ENCODE measurements at regions not wholly inside any gene's neighbourhood (a gene's known extent, or its start where the extent isn't known, plus 50 kb on each side); places are given as distances from the start of the nearest gene placed in this dataset.

DNA sequence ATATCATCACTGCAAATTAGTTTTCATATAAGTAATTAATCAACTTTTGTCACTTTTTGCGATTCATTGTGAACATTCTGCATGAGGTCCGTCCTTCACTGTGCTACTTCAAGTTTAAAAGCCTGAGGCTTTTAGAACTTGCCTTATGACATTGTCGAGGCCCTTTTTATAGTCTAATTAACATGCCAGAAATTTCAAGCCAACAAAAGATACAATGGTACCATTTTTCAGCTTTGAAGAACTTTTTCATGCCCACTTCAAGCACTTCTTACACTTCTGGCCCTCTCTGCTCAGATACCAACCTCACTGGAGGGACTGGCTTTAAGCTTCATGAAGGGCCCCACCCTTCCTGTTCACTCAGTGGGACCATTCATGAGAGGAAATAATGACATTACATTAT lies 323.1 kb downstream of the TPBG start:
- H3K27ac ChIP-seq (replicated peaks in 1 of 4) = no peak overlapping the region
- no peaks in the 10 kb centered on the region for H3K27me3 ChIP-seq
- H3K36me3 ChIP-seq = no peaks in the 10 kb centered on the region
- no peaks in the 10 kb centered on the region for H3K9me3 ChIP-seq
- H3K4me3 ChIP-seq = no peak overlapping the region
- WGBS = 91% methylated on average over 3 of the region's 3 CpGs
- H3K4me1 ChIP-seq = peaks cover 0 to 4% (median 1%) of the 10 kb centered on the region in 4 donors
- intact Hi-C loops (cut with DNase I) = no loop called here
- TF ChIP-seq, protein P1, sequence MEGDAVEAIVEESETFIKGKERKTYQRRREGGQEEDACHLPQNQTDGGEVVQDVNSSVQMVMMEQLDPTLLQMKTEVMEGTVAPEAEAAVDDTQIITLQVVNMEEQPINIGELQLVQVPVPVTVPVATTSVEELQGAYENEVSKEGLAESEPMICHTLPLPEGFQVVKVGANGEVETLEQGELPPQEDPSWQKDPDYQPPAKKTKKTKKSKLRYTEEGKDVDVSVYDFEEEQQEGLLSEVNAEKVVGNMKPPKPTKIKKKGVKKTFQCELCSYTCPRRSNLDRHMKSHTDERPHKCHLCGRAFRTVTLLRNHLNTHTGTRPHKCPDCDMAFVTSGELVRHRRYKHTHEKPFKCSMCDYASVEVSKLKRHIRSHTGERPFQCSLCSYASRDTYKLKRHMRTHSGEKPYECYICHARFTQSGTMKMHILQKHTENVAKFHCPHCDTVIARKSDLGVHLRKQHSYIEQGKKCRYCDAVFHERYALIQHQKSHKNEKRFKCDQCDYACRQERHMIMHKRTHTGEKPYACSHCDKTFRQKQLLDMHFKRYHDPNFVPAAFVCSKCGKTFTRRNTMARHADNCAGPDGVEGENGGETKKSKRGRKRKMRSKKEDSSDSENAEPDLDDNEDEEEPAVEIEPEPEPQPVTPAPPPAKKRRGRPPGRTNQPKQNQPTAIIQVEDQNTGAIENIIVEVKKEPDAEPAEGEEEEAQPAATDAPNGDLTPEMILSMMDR (IDR thresholded peaks at IDR 0.05) = no peak
- TF ChIP-seq POLR2A (IDR thresholded peaks at IDR 0.05; ENCODE audit: low read depth) = no peak
- TF ChIP-seq POLR2AphosphoS5 (IDR thresholded peaks at IDR 0.05) = no peak
- no peak for TF ChIP-seq EP300 (IDR thresholded peaks at IDR 0.05)
- DNase-seq (ENCODE audit: extremely low spot score) = no peak

DNA sequence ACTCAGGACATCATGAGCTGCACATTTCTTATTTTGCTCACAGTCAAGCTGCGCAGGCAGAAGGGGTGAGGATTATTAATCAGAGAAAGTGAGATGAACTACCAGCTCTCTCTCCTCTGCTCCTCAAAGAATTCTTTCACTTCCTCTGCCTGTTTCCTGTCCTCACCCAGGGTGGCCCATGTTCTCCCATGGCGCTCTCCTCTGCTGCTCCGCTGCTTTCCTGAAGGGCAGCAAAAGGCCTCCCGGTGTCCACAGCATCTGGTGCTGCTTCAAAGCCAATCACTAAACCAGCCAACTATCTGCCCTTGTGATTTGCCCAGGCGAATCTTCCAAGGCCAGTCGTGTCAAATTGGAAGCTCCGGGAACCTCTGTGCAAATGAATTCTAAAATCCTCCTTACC lies 324.2 kb downstream of the TPBG start:
- Histone ChIP-seq H3K27ac (replicated peaks in 1 of 4) (no peak overlapping the region), H3K9me3 (no peaks in the 10 kb centered on the region), H3K27me3 (no peaks in the 10 kb centered on the region), H3K4me3 (no peak overlapping the region), H3K4me1 (peaks cover 0 to 14% (median 12%) of the 10 kb centered on the region in 4 donors), H3K36me3 (no peaks in the 10 kb centered on the region)
- TF ChIP-seq POLR2A (IDR thresholded peaks at IDR 0.05; ENCODE audit: low read depth) (no peak), POLR2AphosphoS5 (IDR thresholded peaks at IDR 0.05) (no peak), EP300 (IDR thresholded peaks at IDR 0.05) (no peak)
- TF ChIP-seq, protein P1 (IDR thresholded peaks at IDR 0.05) = no peak
- intact Hi-C loops (cut with DNase I) = no loop called here
- 84% methylated on average over 7 of the region's 7 CpGs for WGBS
- DNase-seq (ENCODE audit: extremely low spot score) = no peak

DNA sequence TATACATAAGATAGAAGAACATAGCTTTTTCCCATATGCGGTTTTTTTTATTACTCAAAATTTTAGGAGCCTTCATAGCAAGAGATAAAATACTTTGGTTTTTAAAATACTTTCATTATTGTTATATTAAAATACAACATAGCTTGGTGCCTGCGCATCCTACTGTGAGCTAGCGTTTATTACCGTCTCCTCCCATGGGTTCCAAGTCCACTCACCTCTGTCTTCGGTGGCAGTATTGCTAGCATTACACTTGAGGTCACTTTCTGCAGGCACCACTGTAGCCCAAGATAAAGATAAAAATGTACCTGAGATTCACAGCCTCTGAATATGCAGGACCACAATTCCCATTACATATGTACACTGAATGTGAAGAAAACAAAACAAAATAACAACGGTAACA lies 326.7 kb downstream of the TPBG start:
- Histone ChIP-seq H3K27ac (replicated peaks in 1 of 4) (no peak overlapping the region), H3K36me3 (no peaks in the 10 kb centered on the region), H3K4me3 (no peak overlapping the region), H3K27me3 (no peaks in the 10 kb centered on the region), H3K4me1 (peaks cover 0 to 17% (median 12%) of the 10 kb centered on the region in 4 donors), H3K9me3 (no peaks in the 10 kb centered on the region)
- WGBS = 97% methylated on average over 6 of the region's 6 CpGs
- intact Hi-C loops (cut with DNase I) = loop anchor here (10.0 kb wide), 1 partner anchor 425 kb away; no protein-coding TSS in a partner anchor
- no peak for TF ChIP-seq POLR2AphosphoS5 (IDR thresholded peaks at IDR 0.05)
- TF ChIP-seq, protein P1 (IDR thresholded peaks at IDR 0.05) = no peak
- no peak for TF ChIP-seq EP300 (IDR thresholded peaks at IDR 0.05)
- no peak for TF ChIP-seq POLR2A (IDR thresholded peaks at IDR 0.05; ENCODE audit: low read depth)
- DNase-seq (ENCODE audit: extremely low spot score) = no peak

DNA sequence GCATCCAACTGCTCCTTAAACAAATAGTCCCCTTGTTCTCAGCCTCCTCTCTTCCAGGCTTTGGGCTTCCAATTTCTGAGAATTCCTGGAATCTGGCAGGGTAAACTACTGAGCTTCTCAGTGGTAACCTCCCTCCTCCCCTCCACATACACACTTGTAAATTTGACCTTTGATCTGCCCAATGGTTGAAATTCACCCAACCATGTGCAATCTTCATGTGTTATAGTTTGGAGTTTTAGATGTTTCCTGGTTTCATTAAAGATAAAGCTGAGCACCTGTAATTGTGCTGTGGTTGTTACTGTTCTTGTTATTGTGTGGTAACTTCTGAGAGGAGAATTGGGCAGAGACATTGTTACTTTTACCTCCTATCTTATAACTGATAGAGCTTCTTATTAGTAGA lies 328.4 kb downstream of the TPBG start:
- intact Hi-C loops (cut with DNase I) = loop anchor here (10.0 kb wide), 1 partner anchor 427 kb away; no protein-coding TSS in a partner anchor
- Histone ChIP-seq H3K27me3 (no peaks in the 10 kb centered on the region), H3K4me1 (peaks cover 0 to 22% (median 19%) of the 10 kb centered on the region in 4 donors), H3K9me3 (no peaks in the 10 kb centered on the region), H3K36me3 (no peaks in the 10 kb centered on the region), H3K4me3 (no peak overlapping the region), H3K27ac (replicated peaks in 1 of 4) (no peak overlapping the region)
- TF ChIP-seq, protein P1 (IDR thresholded peaks at IDR 0.05) = no peak
- TF ChIP-seq EP300 (IDR thresholded peaks at IDR 0.05) (no peak), POLR2AphosphoS5 (IDR thresholded peaks at IDR 0.05) (no peak), POLR2A (IDR thresholded peaks at IDR 0.05; ENCODE audit: low read depth) (no peak)
- no peak for DNase-seq (ENCODE audit: extremely low spot score)

DNA sequence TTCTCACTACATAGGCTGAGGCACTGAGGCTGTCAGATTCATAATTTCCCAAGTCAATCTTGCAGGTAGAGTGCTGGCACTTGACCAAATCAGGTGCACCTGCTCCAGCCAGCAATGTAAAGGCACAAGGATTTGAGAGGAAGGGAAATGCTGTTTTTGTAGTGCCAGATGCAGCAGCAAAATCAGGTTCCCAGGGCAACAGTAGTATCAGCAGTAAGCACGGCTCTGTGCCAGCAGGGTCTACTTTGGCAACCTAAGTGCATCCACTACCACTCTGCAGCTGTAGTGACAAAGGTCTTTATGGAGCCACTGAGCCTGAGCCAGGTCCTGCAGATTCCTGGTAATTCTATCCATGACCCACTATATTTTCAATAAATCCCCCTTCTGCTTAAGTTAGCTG lies 329.5 kb downstream of the TPBG start:
- no peak overlapping the region for H3K27ac ChIP-seq (replicated peaks in 1 of 4)
- H3K27me3 ChIP-seq = no peaks in the 10 kb centered on the region
- 60% methylated on average over 1 of the region's 1 CpG for WGBS
- H3K4me1 ChIP-seq = peaks cover 0 to 24% (median 19%) of the 10 kb centered on the region in 4 donors
- H3K4me3 ChIP-seq = no peak overlapping the region
- H3K9me3 ChIP-seq = no peaks in the 10 kb centered on the region
- TF ChIP-seq POLR2AphosphoS5 (IDR thresholded peaks at IDR 0.05) = no peak
- TF ChIP-seq POLR2A (IDR thresholded peaks at IDR 0.05; ENCODE audit: low read depth) = no peak
- TF ChIP-seq, protein P1 (IDR thresholded peaks at IDR 0.05) = no peak
- intact Hi-C loops (cut with DNase I) = loop anchor here (10.0 kb wide), 1 partner anchor 428 kb away; no protein-coding TSS in a partner anchor
- no peak for DNase-seq (ENCODE audit: extremely low spot score)
- no peaks in the 10 kb centered on the region for H3K36me3 ChIP-seq

Measured in esophagus muscularis mucosa (tissue), 4 donors.